NCI-H774 (cell line): ENCODE measurements at regions not wholly inside any gene's neighbourhood (a gene's known extent, or its start where the extent isn't known, plus 50 kb on each side); places are given as distances from the start of the nearest gene placed in this dataset.
"Not testable (repeated sequence)": the region's sequence is repeated elsewhere in the genome, so short reads cannot be mapped to it uniquely, and the experiment has no call there.

Experiments
- DNase-seq: peaks from one replicate; lab custom pipeline; 2025; lab: John Stamatoyannopoulos, UW

DNA sequence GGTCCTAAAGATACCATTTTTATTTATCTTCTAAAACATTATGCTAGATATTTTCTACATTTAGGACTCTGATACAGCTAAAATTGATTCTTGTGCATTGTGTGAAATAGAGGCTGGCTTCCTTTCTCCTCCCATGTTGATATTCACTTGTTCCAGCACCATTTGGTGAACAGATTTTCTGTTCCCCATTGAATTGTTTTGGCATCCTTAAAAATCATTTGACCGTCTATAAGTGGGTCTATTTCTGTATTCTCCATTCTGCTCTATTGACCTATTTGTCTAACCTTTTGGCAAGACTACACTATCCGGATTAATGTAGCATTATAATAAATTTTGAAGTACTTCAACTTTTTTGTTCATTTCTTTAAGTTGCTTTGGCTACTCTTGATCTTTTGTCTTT, 2689.2 kb downstream of the PCDH9 start:
- no peak for DNase-seq

DNA sequence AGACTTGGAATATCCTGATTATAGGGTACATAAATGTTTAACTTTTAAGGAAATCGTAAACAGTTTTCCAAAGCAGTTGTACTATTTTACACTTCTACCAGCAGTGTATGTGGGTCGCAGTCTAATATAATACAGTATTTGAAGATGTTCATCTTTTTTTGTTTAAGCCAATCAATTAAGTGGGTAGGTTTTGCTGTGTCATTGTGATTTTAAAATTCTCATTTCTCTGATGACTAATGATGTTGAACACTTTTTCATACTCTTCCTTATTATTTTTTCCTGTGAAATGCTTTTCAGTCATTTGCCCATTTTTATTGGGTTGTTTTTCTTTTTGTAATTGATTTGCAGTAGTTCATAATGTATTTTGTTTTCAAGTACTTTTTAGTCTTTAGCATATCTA, 2689.7 kb downstream of the PCDH9 start:
- no peak for DNase-seq

DNA sequence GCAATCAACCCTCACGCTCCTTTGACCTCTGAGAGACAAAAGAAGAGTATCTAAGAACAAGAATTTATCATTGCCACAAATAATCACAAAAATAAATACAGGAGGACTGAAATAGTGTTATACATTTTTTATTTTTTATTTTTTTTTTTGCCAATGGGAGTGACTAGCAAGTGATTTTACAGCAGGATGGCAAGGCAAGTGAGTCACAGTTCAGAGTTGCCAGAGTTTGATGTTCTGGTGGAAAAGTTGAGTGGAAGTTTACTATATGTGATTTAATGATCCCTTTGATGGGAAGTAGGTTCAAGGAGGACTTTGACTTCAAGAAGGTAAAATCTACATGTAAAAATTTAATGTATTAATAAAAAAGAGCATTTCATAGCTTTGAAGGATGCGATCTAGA, 2691.4 kb downstream of the PCDH9 start:
- DNase-seq: no peak

DNA sequence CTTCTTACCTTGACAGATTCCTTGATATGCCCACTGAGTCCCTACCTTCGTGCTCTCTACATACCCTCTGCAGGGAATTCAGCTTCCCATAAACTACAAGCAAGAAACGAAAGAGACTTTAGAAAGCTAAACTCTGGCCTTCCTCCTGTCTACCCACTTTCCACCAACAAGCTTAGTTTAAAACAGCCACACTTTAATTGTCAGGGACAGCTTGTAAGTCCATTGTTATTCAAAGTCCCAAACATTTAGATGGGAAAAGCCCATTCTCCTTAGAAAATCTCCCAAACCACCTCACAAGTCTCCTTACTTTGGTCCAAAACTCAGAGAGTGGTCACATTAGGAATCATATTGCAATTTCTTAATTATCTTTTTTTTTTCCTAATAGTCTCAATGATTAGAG, 2695.8 kb downstream of the PCDH9 start:
- DNase-seq: no peak

DNA sequence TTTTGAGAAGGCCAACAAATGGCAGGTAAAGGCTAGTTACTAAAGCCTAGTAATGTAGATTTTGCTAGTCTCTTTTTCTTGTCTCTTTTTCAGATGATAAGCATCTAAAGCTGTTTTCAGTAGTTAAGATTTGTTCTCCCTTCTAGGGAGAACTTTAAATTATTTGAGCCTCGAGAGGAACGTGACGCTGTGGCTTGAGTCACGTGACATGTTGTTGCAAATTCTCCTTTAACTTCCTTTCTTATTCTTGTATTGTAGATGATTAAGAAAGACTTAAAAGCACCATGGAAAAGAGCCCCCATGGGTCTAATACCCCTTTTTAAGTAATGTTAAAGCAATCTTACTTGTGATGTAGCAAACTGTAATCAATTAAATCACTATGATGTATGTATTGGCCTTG, 2698.7 kb downstream of the PCDH9 start:
- no peak for DNase-seq

DNA sequence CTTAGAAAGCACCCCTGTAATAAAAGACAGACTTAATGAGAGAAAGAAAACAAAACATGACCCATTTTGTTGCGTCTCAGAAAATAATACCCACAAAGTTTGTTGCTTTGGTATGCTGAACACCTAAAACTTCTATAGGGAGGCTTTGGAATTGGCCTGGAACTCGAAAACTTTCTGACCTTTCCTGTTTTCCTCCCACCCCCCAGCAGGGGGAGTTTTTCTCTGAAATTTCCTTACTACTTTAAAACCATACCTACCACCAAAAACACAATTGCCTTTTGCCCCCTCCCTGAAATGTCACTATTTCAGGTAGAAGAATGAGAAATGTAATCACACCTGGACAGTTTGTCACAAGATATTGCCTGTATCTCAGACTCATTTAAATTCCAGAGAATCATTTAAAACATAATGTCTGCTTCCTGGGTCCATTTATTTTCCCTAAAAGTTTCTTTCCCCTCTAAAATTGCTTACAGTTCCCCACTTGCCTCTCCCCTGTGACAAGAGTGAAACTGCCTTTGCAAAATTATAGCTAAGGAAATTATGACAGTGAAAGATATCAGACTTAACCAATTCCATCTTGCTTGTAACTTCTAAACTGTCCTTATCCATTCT, 2700.2 kb downstream of the PCDH9 start:
- DNase-seq: no peak

DNA sequence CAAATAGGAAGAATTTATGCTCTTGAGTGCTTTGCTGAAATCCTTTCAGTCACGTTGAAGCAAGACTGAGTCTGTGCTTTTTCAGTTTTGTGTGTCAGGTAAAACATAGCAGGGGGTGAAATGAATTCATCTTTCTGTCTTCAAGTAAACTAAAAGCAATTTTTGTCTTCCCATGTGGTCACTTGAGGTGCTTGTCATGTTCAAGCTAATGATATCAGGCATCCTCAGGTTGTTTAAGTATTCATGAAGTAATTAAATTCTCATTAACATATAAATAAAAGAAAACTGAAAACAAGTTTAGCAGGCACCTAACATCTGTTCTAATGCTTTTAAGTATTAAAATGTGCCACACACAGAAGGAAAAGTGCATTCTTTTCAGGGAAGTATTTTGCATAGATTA, 2701.3 kb downstream of the PCDH9 start:
- no peak for DNase-seq

DNA sequence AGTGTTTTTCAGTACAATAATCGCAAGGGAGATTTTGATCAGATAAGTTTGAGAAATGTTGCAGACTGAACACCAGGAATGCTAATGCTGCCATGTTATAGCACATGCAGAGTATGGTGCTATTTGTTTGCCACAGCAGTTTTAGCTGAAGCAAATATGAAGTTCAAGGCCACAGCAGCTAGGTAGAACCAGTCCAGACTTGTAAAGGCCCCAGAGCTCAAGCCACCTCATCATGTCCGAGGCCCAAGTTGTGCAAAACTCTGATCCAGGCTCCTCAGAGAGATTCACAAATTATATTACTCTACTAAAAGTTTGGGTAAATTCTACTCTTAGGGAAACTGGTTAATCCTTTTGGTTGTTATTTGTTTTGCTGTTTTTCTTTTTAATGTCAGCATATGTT, 2702.6 kb downstream of the PCDH9 start:
- DNase-seq: no peak

DNA sequence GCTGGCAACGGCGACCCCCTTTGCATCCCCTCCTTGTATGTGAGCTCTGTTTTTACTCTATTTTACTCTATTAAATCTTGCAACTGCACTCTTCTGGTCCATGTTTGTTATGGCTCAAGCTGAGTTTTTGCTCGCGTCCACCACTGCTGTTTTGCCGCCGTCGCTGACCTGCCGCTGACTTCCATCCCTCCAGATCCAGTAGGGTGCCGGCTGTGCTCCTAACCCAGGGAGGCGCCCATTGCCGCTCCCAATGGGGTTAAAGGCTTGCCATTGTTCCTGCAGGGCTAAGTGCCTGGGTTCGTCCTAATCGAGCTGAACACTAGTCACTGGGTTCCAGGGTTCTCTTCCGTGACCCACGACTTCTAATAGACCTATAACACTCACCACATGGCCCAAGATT, 2704.4 kb downstream of the PCDH9 start:
- no peak for DNase-seq

DNA sequence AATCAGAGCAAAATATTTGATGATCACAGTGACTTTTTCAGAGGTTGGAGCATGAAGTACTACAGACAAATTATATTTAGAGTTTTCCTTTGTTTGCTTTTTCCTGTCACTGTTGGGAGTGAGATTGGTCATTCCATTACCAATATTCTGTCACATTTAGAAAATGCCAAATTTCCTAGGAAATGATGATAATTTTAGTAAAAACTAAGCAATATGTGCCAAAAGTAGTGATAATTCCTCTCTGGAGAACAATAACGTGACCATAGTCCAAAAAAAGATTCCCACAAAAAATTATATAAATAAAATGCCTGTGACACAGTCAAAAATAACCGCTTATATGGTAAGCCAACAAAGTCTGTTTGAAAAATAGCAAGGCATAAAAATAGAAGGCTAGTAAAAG, 2719.4 kb downstream of the PCDH9 start:
- no peak for DNase-seq

DNA sequence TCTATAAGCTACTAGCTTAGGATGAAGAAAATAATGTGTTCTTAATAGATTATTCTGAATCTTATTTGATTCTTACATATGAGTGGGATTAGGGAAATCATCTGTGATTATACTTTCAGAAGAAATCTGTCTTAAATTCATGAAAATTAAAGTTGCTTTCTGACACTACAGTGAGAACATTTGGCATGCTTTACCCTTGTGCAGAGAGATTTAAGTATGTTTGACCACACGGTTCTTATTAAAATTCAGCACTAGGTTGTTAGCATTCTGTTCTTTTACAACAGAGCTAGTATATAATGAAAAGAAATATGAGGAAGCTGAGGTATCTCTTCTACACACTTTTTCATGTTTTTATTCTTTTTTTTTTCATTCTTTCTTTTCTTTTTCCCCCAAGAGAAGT, 2723.9 kb downstream of the PCDH9 start:
- no peak for DNase-seq

DNA sequence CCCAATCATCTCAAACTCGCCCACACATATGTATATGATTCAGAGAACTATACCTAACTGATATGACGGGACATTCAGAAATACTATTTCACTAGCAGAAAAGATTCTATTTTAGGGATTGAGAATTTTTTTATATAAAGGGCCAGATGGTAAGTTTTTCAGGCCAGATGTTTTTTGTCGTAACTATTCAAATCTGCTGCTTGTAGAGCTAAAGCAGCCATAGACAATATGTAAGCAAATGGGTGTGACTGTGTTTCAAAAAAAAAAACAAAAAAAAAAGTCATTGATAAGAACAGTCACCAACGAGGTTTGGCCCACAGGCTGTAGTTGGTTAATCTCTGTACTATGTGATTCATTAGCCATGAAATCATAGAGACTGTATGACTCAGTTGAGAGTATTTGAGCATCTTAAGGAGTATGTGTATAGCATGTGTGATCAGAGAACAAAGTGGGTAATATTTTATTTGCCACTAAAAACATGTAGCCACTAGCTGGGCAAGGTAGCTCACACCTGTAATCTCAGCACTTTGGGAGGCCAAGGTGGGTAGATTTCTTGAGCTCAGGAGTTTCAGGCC, 2724.7 kb downstream of the PCDH9 start:
- no peak for DNase-seq

DNA sequence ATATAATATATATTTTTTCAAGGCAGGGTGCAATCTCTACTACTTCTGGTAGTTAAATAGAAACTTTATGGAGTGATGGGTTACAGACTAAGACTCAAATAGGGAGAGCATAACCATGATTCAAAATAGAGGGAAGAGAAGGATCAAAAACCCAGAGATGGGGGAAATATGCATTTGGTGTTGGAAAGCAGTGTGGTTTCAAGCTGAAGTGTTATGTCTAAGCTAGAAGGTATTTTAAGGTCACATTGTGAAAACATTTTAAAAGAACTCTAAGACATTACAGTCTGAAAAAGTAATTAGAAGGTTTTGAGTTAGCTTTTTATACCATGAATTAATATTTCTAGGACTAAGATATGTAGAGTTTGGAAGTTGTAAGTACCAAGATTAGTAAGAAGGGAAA, 2741.4 kb downstream of the PCDH9 start:
- no peak for DNase-seq

DNA sequence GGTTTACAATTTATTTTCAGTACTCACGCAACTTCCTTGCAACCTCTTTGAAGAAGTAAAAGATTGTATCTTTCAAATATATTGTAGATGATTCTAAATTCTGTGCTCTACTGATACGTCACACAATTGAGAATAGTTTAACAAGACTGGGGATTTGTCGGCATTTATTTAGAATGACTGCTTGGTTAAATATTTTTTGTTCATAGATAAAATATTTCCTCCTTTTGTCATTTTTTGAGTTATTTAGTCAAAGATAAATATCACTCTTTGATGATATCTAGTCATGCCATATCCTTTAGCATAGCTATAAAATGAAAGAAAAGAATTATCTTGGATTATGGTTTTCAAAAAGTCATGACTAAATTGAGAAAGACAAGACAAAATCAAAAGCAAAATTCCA, 2747.8 kb downstream of the PCDH9 start:
- no peak for DNase-seq

DNA sequence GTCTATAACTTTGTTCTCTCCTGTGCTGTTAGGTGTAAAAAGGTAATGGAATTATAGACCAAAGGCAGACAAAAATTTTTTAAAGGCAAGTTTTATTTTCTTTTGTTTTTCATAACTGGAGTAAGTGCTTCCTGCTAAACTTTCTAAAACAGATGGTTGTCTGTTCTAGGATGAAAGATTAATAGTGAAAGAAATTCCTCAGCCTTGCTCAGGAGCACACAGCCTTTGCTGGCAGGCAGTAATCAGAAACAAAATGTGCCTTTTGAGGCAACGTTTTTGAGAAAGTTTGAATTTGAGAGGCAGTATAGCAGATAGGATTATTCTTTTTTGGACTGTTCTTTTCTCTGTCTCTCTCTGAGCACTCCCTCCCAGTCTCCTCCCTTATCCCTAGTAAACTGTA, 2749.5 kb downstream of the PCDH9 start:
- no peak for DNase-seq

DNA sequence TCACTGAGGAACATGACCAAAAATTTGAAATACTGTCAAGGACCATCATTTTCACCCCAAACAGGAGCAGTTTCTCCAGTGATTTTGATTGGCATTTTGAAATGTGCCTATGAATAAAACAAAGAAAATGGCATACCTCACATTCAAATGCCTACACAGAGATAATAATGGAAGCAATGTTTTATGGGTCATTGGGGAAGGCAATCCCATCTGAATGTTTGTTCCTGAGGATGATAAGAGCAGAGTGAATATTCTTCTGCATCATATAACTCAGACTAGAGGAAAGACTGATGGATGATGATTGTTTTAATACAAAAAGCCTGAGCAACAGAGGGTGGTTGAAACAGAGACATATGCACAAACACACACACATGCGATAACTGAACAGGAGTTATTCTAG, 2749.9 kb downstream of the PCDH9 start:
- no peak for DNase-seq

DNA sequence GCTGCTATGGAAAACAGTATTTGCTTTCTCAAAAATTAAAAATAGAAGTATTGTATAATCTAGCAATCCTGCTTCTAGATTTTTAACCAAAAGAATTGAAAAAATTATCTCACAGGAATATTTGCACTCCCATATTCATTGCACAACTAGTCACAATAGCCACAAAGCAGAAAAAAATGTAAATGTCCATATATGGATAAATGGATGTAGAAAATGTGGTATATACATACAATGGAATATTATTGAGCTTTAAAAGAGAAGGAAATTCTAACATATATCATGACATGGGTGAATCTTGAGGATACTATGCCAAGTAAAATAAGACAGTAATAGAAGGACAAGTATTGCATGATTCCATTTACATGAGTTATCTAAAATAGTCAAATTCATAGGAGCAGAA, 2753.0 kb downstream of the PCDH9 start:
- DNase-seq: no peak

DNA sequence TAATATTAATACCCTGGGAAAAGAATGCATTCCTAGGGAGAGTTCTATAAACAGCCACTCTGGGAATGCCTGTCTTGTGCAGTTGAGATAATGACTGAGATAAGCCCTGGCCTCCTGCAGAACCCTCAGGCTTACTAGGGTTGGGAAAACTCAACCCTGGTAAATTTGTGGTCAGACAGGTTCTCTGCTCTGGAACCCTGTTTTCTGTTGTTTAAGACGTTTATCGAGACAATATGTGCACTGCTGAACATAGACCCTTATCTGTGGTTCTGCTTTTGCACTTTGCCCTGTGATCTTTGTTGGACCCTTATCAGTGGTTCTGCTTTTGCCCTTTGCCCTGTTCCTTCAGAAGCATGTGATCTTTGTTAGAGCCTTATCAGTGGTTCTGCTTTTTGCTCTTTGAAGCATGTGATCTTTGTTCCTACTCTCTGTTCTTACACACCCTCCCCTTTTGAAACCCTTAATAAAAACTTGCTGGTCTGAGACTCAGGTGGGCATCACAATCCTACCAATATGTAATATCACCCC, 2754.0 kb downstream of the PCDH9 start:
- not testable (repeated sequence) for DNase-seq

DNA sequence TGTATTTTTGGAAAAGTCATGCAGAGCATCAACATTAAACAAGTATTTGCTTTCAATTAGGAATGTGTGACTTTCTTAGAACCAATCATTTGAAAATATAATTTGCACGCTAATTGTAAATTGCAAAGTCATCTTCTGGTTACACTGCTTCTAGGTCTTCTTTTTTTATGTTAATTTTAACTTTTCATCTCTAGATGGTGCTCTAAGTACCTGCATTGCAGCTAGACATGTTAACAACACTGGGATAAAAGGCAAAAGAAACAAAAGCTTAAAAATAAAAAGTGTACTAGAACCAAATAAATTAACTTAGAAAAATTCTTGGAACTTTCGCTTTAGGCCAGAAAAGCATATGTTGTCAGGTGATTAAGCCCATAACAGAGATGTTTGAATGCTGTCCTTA, 2758.2 kb downstream of the PCDH9 start:
- DNase-seq: no peak

DNA sequence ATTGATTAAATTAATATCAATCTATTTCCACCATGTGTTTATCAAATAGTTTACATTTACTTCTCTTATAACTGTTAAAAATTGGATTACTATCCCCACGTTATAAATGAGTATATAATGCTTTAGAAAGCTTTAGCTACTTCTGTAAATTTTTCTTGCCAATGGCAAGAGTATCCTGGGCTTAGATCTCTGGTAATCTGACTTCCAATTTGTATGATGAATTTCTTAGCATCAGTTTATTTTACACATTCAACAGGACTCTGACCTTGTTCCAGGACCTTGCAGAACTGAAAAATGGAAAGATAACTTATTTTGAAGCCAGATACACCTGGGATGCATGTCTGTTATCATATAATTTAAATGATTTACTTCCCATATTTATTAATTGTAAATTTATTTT, 2759.4 kb downstream of the PCDH9 start:
- DNase-seq: no peak

DNA sequence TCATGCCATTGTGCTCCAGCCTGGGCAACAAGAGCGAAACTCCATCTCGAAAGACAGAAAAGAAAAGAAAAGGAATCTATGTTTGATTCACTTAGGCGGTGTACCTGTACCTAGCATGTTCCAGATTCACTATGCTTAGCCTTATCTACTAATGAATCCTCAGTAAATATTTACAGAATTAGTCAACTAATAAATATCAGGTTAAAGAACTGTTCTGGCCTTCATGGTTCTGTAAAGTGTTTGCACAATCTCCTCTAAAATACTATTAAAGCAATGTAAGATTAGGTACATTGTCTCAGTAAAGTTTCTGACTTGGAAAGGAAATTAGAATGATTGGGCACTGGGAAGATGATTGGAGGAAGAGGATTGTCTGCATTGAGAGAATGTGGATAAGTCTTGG, 2770.4 kb downstream of the PCDH9 start:
- DNase-seq: no peak

DNA sequence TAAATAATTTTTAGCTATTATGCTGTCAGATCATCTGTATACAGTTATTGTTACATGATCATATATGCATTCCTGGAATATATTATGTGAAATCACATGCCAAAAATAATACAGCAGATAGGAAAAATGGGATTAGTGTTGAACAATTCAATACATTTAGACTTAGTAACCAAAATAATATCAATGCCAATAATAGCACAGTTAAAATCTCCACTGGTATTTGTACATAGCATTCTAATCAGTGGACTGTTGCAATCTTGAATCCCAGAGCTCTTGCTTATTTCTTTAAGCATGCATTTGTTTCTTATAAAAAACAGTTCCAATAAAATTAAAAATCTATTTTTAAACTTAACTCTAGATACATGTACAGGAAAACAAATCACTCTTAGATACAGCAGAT, 2772.2 kb downstream of the PCDH9 start:
- DNase-seq: no peak

DNA sequence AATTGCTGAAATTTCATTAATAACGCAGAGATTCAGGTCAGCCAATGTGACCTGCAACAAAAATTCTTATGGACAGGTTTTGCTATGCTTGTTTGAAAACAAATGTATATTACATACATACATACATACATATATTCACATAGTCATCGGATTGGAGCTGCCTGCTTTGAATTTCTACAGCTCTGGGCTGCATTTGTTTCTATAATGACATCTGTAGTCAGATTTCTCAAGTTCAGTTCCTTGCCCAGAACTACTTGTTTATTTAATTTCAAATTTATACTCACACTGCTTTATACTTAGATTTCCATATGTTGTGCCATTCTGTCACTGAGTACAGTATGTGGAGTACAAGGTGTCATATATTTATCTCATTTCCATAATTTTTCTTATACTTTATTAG, 2775.0 kb downstream of the PCDH9 start:
- DNase-seq: no peak

DNA sequence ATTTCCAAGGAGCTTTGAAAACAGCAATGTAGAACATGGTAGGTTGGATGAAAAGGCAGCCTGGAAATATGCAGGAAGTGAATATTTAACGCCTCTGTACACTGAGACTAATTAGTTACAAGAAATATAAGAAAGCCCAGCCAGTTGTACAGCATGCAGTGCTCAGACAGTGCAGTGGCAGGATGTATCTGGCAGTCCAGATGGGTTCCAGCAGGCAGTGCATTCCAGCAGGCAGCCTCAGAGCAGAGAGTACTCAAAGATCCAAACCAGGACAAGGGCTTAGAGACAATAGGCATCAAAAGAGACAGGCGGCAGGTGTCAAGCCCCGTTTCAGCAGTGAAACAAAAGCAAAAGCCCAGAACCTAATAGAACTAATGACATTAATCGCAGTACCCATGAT, 2776.3 kb downstream of the PCDH9 start:
- no peak for DNase-seq
